Mammary epithelial cell (primary cell): ENCODE measurements at regions not wholly inside any gene's neighbourhood (a gene's known extent, or its start where the extent isn't known, plus 50 kb on each side); places are given as distances from the start of the nearest gene placed in this dataset.

Source experiments
- CTCF ChIP-seq, 2 donors: IDR thresholded peaks in 1 of 2; conservative IDR thresholded peaks in 1 of 2; 2 replicates each; pipeline ENCODE4 v1.5.1; 2011 to 2012; ENCODE audit warnings: inconsistent platforms in 2 of 2, low read length in 2 of 2, mild to moderate bottlenecking in 2 of 2, control low read depth in 1 of 2, low read depth in 1 of 2; ENCODE audit not compliant: insufficient read depth in 1 of 2; ENCODE audit errors: extremely low read depth in 1 of 2
- EZH2 ChIP-seq: IDR thresholded peaks from 2 replicates; pipeline ENCODE4 v1.6.1; 2012; ENCODE audit warnings: low read length, inconsistent platforms, borderline replicate concordance

DNA sequence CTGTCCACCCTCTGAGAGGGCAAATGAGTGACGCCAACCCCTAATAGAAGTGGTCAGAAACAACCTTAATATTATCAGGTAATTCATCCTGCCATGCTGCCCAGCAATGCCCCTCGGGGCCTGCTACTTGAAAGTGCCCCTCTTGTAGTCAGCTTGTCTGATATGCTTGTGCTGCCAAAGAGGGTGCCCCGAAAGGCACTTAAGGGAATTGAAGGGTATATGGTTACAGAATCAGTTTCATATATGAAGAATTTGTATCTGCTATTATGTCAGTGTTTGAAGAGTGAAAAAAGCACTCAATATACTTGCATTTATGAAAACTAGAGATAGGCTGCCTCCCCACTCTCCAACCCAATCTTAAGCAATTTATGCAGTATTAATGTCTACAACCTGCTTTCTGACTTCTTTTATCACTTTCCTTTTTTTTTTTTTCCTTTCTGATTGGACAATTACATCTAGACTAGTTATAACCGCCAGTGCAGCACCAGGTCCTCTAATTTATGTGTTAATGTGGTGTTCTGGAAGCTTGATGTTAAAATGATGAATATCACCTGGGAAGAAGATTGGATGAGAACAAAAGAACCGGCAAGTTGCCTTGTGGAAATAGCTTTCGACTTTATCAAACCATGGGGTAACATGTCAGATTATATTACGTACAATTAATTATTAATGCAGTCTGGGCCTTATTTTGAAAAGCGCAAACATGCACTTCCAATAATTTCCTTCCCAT is 646.9 kb upstream of the ACVR2A start:
- TF ChIP-seq CTCF (conservative IDR thresholded peaks at IDR 0.05 in 1 of 2, IDR thresholded peaks at IDR 0.05 in 1 of 2; ENCODE audit: extremely low read depth in 1 of 2, insufficient read depth in 1 of 2, low read depth in 1 of 2, low read length in 2 of 2) (no peak), EZH2 (no peak)
